T-helper 1 cell treated with Interleukin-12 subunit alpha and Interleukin-12 subunit beta and Interleukin-4 antibody, amounts not matched to agents 30 ng/mL and 1 ng/mL, for 36 hours (primary cell): ENCODE measurements at regions not wholly inside any gene's neighbourhood (a gene's known extent, or its start where the extent isn't known, plus 50 kb on each side); places are given as distances from the start of the nearest gene placed in this dataset.

ENCODE experiments used
- intact Hi-C: fragments of 100-400 bp; cut with micrococcal nuclease; formaldehyde crosslinking; loops from one replicate; pipeline ENCODE4 v1.15.1; 2024

DNA sequence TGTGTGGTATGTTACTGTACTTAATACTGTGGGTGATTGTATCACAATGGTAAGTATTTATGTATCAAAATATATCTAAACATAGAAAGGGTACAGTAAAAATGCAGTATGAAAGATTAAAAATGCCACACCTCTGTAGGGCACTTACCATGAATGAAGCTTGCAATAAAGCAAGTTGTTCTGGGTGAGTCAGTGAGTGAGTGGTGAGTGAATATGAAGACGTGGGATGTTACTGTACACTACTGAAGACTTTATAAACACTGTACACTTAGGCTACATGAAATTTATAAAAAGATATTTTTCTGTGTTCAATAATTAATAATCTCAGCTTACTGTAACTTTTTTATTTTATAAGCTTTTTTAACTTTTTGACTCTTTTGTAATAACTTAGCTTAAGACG, 1162.4 kb upstream of the NRXN1 start:
- intact Hi-C loops = no loop called here

DNA sequence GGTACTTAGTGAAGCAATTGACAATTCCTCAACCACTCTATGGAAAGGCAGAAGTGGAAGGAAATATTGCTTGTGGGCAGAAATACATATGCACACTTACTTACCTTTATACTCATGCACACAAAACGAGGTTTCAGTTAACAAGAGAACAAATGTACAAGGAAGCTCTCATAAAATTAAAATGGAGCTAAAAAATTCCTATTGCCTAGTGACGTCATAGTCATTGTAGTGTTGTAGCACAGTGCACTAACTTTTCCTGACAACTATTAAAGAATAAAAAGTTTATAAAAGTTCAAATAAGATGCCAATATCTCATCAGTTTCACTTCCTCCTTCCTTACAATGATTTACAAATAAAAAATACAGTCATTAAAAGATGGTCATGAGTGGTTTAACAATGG, 1161.9 kb upstream of the NRXN1 start:
- intact Hi-C loops = no loop called here

DNA sequence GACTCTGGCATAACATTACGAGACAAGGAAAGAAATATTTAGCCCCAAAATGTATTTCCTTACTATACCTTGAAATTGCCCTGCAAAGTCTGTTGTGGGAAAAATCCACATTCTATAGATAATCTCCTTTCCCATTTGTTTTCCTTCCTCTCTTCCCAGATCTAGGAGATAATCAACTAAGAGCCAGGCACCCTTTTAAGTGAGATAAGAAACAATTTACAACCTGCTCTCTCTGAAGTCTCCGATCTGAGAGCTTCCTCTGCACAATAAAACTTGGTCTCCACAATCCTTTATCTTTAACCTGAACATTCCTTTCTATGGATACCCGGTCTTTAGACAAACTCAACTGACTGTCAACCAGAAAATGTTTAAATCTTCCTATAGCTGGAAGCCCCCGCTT, 1160.7 kb upstream of the NRXN1 start:
- intact Hi-C loops = no loop called here

DNA sequence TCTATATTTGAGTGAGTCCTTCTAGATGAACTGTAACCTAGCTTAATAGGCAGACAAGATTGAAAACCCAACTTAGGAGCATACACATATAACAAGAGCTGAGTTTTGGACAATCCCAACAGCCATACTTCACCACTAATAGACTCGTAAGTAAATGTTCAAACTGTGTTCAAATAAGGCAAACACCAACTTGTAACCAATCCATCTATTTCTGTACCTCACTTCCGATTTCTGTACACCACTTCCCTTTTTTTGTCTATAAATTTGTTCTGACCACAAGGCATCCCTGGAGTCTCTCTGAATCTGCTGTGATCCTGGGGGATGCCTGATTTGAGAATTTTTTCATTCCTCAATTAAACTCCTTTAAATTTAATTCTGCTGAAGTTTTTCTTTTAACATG, 1149.1 kb upstream of the NRXN1 start:
- intact Hi-C loops = no loop called here

DNA sequence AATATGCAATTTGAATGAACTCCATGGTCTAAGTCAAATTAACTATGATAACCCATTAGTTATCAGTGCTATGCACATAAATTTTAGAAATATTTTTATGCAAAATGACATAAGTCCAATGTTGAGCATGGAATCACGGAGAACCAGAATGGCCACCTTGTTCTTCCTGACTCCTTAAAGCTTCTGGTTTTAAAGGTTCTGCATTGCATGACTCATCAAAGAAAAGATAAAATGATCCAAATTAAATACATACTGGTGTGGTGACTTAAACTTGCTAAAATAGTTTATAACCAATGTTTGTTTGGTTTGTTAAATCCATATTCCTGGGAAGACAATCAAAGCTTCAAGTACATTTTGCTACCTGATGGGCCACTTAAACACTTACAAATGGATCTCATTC, 1146.9 kb upstream of the NRXN1 start:
- intact Hi-C loops = no loop called here

DNA sequence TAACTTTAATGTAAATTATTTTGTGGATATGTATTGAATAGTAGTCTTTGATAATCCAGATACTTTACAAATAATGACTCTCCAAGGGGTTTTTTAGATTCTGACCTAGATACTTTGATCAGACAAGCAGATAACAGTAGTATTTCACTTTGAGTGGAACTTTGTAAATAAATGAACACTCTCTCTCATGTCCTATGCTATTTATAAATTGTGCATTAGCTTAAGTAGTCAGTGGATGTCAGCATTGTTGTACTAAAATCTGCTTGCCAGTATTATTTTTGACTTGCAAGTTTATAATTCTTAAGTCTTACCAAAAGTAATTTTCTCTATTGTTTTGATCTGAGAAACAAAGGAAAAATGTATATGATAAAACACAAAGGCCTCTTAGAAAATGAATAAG, 1113.1 kb upstream of the NRXN1 start:
- intact Hi-C loops = no loop called here

DNA sequence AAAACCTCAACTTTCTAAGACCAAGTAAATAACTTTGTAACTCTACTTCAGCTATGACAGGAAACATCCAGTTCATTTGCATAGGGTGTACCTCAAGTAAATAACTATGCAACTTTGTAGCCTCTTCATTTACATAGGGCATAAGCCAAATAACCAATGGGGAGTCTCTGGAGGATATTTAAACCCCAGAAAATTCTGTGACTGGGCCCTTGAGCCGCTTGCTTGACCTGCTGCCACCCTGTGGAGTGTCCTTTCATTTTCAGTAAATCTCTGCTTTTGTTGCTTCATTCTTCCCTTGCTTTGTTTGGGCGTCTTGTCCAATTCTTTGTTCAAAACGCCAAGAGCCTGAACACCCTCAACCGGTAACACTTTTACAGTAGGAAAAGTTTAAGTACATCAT, 1112.7 kb upstream of the NRXN1 start:
- intact Hi-C loops = no loop called here

DNA sequence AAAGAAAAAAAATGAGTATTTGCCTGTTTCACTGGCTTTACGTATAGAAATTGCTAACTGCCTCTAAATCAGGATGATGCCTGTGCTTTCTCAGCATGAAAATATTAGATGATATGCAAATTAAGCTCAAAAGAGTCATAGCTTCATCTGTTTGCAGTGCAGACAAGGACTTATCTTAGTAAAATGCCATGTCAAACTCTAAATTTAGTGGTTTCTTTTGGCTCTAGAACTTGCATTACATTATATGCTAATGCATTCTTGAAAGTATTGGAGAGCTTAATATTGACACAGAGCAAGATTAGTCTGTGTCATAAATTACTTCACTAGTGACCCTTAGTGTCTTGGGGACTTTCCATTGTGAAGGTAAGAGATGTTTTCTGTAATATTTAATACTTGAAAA, 1109.1 kb upstream of the NRXN1 start:
- intact Hi-C loops = no loop called here

DNA sequence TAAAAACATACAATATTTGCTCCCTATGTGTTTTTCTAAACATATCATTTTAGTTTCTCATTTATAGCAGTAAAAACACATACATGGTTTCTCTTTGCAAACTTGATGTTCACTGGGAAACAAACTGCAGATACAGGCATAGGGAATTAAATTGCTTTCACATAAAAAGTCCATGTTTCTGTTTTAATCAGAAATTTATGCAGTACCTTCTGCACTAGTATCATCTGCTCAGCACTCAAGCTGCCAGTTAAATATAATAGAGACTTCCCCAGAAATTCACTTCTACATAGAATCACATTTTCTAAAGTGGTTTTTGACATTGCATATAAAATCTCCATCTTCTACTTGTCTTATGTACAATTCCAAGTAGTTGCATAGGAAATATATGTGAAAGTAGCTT, 1107.3 kb upstream of the NRXN1 start:
- intact Hi-C loops = no loop called here

DNA sequence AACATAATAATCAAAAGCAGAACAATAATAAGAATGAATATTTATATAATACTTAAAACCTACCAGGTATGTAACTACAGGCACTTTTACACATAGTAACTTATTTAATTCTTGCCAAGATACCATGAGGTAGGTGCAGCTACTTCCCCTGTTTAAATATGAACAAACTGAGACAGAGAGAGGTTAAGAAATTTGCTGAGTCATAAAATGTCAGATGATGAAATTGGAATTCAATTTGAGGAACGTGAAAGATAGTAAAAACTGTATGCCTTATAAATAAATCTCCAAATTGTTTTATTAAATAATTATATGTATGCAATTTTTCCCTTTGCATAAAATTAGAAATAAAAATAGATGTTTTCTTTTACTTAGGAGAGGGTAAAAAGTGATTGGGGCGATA, 1103.3 kb upstream of the NRXN1 start:
- intact Hi-C loops = no loop called here

DNA sequence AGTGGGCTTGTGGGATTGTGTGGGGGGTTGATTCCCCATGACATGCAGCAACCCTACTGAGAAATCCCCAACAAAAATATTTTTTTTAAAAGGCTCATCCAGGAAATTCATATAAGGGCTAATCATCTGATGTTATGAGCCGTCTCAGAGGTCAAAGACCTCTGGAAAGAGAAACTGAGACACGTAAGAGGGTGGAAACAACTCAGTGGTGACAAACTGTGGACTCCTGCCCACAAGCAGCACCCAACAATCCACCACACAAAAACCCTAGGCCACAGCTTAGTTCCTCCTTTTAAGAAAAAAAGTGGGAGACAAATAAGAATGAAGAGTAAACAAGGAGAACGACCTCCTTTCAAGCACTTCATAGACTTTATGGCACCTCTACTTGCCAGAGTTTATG, 1096.1 kb upstream of the NRXN1 start:
- intact Hi-C loops = no loop called here

DNA sequence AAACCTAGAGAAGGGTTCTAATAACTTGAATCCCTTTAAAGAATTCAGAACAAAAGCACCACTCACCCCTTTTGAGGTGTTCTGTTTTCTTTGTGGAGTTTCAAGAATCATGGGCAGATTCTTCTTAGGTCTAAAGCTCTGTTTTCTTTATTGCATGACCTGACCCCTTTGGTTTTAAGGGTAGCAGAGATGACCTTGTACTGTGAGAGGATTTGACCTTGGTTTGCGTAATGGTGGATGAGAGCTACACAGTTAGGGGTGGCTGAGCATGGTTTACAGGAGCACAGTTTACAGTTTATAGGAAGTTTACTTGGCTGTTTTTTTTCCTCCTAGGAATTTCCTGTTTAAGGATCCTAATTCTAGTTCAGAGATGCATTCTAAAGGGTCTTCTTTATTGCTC, 1095.6 kb upstream of the NRXN1 start:
- intact Hi-C loops = no loop called here

DNA sequence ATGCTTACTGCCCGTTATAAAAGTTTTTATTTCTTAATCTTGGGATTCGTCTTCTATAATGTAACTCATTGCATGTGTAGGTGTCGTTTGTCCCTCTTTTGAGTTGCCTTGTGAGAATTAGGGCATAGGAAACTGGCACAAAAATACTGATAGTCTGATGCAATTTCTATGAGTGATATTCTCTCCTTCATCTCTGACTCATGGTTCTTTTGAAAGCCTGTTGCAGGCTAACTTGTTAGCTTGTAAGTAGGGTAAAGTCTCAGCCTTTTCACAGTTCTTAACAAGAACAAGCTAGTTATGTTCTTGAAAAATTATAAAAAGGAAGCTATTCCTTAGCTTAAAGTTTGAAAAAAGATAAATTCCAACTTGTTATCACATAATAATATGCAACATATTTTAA, 1085.4 kb upstream of the NRXN1 start:
- intact Hi-C loops = no loop called here

DNA sequence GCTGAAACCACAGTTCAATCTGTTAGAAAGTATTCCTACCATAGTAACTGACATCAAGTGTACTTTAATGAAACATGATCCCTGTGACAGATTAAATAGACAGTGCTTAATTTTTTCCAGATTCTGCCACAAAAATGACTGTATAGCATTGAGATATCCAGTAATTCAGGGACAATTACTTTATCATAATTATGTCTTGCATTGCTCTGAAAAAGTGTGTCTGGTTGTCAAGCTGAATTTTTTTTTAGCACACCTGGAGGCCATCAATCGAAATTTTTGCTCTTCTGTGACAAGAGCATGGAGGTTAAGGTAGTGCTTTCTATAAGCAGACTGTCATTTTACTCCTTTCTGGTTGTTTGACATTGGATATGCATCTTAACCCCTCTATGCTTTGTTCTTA, 1083.8 kb upstream of the NRXN1 start:
- intact Hi-C loops = no loop called here

DNA sequence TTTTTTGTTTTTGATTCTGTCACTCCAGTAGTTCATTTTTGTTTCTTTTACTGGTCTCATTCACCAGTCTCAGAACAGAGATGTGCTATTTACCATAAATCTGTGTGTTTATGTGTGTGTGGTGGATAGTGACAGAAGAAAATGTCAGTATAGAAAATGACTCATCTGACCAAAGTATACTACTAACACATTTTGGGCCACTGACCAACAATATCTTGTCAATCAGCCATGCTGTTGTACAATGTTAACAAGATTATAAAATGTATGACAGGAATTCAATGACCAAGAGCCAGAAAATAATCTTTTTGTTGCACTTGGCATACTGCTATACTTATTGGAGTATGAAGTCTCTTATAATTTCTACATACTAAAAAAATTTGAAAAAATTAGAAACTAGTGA, 1081.4 kb upstream of the NRXN1 start:
- intact Hi-C loops = no loop called here

DNA sequence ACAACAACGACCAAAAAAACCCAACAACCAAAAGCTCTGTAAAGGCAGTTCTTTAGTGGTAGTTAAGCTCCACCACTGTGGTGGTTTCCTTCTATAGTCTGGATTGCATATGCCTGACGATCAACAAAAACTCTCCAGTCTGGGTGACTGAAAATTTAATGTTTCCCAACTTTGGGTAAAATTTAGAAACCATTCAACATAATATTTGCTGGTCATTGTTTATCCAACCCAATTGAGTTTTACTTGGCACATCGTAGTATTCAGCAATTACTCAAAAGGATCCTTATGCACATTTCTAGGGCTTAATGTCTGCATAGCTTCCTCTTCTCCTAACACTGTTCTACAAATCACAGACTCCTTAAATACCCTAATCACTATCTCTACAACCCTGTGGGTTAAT, 1080.2 kb upstream of the NRXN1 start:
- intact Hi-C loops = no loop called here

DNA sequence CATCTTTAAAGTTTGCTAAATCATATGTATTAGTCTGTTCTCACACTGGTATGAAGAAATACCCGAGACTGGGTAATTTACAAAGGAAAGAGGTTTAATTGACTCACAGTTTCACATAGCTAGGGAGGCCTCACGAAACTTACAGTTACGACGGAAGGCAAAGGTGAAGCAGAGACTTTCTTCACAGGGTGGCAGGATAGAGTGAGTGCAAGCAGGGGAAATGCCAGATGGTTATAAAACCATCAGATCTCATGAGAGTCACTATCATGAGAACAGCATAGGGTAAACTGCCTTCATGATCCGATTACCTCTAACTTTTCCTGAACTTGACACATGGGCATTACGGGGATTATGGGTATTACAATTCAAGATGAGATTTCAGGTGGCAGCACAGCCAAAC, 1075.2 kb upstream of the NRXN1 start:
- intact Hi-C loops = no loop called here

DNA sequence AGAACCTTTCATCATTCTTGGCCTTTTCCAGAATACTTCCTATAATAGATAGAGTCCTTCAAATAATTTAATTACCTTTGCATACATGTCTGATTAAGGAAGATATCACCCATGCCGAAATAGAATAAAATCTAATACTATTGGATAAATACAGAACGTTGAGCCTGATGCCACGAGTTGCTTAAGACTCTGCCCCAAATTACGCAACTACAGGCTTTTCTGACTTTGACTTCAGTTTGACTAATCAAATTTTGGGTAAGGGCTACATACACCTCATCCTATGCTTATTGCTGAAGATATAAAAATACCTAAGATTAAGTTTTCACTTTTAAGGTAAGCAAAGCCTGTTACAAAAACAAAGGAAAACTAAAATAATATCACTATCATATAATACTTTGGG, 1065.1 kb upstream of the NRXN1 start:
- intact Hi-C loops = no loop called here

DNA sequence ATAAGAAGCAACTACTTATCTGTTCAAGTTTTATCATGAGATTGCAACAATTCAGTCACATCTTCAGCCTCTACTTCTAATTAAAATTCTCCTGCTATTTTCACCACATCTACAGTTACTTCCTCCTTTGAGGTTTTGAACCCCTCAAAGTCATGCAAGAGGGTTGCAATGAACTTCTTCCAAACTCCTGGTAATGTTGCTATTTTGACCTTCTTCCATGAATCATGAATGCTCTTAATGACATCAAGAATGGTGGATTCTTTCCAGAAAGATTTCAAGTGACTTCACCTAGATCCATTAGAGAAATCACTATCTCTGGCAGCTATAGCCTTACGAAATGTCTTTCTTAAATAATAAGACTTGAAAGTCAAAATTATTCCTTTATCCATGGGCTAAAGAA, 1052.8 kb upstream of the NRXN1 start:
- intact Hi-C loops = no loop called here

DNA sequence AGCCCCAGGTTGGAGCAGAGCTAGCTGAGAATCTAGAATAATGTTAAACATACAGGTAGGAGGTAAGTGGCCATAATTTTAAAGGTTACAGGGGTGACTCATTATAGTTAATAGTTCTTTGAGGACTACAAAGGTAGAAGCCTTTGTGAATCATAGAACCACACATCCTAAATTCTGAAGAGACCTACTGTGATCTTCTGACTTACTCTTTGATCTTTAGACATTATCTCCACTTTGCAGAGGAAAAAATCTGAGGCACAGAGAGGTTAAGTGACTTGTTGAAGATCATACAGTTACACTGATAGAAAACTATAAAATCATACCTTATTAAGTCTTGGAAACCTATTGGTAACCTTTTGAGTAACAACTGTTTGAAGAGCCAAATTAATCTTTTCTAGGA, 1051.3 kb upstream of the NRXN1 start:
- intact Hi-C loops = no loop called here

DNA sequence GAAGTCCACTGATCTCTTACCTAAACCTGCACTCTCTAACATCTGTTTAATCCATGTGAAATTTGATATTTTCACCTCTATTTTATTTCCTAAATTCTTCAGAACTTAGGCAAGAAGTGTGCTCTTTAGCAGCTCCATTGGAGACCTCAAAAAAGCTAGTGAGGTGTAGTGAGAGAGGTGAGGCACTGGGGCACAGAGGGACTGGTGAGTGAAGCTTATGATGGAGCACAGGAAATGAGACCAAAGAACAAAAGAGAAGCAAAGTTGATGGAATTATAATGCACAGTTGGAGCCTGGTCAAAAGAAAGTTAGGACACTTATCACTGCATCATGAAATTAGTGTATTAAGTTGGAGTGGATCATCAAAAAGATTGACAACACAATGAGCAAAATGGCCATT, 1050.7 kb upstream of the NRXN1 start:
- intact Hi-C loops = no loop called here

DNA sequence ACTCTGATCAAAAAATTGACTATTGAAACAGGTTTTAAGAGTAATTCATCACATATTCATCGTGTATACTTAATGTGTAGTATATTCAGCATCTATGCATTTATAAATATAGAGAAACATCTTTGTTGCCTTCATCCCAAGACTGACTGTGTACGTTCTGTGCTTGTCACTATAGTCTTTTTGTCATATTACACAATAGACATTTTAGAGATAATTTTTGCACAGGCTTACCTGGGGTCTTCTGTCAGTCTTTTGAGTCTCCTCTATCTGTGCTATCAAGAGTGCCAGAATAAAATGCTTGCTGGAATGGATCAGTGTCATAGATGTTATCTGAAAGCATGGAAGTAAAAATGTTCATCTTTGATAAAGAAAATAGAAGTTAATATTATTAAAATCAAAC, 1047.7 kb upstream of the NRXN1 start:
- intact Hi-C loops = no loop called here

DNA sequence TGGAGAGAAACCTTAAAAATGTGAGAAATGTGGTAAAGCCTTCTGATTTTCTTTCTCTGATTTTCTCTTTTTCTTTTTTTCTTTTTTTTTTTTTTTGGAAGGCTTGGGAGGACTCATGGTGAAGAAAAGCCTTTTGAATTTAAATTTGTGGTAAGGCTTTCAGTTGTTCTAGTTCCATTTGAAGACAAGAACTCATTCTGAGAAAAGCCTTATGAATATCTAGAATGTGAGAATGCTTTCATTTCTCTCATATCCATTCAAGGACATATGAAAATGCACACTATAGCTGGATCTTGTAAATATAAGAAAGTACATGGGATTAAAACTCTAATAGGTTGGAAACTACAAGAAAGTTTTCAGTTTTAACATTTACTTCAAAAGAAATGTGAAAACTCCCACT, 1045.2 kb upstream of the NRXN1 start:
- intact Hi-C loops = no loop called here

DNA sequence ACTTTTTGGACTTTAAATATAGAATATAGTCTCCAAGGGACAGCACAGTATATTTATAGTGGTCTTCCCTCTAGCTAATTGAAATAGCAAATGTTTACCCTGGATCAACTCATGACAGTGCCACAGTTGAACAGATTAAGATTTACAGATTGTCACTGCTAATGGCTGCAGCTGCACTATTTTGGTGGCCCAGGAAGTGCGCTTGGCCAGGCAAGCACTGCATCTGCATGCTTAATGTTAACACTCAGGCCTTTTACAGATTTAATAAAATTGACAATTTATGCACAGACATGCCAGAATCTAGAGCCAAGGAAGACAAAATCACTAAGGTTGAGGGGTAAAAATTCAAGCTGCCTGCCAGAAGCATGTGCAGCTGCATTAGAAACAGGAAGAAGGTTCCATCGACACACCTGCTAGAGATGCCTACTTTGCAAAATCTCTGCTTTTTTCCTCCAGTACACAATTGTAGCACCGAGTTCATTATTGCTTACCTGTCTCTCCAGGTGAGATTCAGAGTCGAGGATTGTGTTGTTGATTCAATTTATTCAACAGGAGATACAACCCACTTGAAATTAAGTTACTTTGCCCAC, 1042.3 kb upstream of the NRXN1 start:
- intact Hi-C loops = no loop called here
